ENCODE measurements at regions not wholly inside any gene's neighbourhood (a gene's known extent, or its start where the extent isn't known, plus 50 kb on each side); places are given as distances from the start of the nearest gene placed in this dataset.

DNA sequence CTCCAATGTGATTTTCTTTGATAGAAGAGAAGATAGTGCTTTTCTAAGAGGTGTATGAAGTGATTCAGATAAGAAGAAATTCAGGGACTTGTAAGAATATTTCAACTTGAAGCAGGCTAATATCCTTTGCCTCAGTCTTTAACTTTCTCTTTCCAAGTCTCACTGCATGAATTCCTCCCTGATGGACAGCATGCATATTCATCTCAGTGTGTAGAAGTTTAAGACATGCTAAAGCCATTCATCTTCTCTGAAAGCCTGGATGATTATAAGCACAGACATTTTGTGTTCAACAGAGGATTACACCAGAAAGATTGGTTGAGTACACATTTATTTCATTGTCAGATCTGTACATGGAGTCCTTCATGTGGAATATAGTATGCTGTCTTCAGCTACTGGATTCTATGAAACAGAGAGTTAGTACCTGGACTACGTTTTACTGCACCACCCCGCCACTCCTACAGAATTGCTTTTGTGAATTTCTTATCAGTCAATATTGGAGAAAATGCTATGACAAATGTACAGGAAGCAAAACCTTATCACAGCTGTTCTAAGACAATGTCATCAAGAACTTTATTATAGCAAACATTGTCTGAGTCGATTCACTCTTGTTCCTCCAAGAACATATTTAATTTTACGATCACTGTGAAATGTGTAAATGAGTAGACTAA lies 1346.1 kb downstream of the OTOL1 start:
- H3K36me3 ChIP-seq, result no peaks in the 10 kb centered on the region
- H3K27ac ChIP-seq, result no peak overlapping the region
- intact Hi-C loops (cut with DNase I; ENCODE audit: low total_unique reads), result no loop called here
- H3K9me3 ChIP-seq, result no peaks in the 10 kb centered on the region
- no peaks in the 10 kb centered on the region for H3K27me3 ChIP-seq
- TF ChIP-seq, protein P1, sequence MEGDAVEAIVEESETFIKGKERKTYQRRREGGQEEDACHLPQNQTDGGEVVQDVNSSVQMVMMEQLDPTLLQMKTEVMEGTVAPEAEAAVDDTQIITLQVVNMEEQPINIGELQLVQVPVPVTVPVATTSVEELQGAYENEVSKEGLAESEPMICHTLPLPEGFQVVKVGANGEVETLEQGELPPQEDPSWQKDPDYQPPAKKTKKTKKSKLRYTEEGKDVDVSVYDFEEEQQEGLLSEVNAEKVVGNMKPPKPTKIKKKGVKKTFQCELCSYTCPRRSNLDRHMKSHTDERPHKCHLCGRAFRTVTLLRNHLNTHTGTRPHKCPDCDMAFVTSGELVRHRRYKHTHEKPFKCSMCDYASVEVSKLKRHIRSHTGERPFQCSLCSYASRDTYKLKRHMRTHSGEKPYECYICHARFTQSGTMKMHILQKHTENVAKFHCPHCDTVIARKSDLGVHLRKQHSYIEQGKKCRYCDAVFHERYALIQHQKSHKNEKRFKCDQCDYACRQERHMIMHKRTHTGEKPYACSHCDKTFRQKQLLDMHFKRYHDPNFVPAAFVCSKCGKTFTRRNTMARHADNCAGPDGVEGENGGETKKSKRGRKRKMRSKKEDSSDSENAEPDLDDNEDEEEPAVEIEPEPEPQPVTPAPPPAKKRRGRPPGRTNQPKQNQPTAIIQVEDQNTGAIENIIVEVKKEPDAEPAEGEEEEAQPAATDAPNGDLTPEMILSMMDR (IDR thresholded peaks at IDR 0.05), result no peak
- no peaks in the 10 kb centered on the region for H3K4me1 ChIP-seq
- no peak overlapping the region for H3K4me3 ChIP-seq
- DNase-seq, result no peak

- H3K9me3 ChIP-seq, result no peaks in the 10 kb centered on the region
- no peaks in the 10 kb centered on the region for H3K36me3 ChIP-seq
- no peak overlapping the region for H3K27ac ChIP-seq
- H3K27me3 ChIP-seq, result no peaks in the 10 kb centered on the region
- no peak overlapping the region for H3K4me3 ChIP-seq
- intact Hi-C loops (cut with DNase I; ENCODE audit: low total_unique reads), result no loop called here
- H3K4me1 ChIP-seq, result no peaks in the 10 kb centered on the region
- TF ChIP-seq, protein P1 (IDR thresholded peaks at IDR 0.05), result no peak
- DNase-seq, result no peak
These were observed 1349.3 kb downstream of the OTOL1 start for GRCh38 chr3:162845918-162846317.

DNA sequence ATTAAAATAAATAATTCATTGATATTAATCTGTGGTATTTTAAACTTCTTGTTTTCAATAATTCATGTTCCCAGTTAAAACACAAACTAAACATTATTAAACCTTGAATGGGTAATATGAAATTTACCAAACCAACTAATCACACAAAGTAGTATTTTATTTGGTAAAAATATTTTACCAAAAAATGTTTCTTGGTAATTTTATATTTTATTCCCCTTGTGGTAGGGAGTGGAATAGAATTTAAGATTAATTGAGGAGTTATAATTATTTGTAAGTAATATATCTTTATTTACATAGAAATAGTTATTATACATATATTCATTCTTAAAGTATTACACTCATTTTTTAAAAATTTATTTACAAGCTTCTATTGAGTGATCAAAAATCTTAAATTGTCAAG lies 1350.9 kb downstream of the OTOL1 start:
- Histone ChIP-seq H3K27ac (no peak overlapping the region), H3K27me3 (no peaks in the 10 kb centered on the region), H3K9me3 (no peaks in the 10 kb centered on the region), H3K4me1 (no peaks in the 10 kb centered on the region), H3K36me3 (no peaks in the 10 kb centered on the region), H3K4me3 (no peak overlapping the region)
- TF ChIP-seq, protein P1 (IDR thresholded peaks at IDR 0.05), result no peak
- intact Hi-C loops (cut with DNase I; ENCODE audit: low total_unique reads), result no loop called here
- no peak for DNase-seq

DNA sequence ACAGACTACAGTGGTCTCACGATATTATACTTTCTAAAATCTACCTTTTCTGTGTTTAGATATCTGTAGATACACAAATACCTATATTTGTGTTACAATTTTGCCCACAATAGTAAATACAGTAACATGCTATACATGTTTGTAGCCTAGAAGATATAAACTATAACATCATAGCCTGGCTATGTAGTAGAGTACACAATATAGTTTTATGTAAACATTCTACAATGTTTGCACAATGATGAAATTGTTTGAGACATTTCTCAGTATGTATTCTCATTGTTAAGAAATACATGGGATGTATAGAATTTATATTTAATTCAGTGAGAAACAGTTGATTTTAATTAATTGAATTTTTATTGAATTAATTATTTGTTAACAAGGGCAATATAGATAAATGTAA lies 1367.0 kb downstream of the OTOL1 start:
- Histone ChIP-seq H3K4me1 (no peaks in the 10 kb centered on the region), H3K27me3 (no peaks in the 10 kb centered on the region), H3K27ac (no peak overlapping the region), H3K36me3 (no peaks in the 10 kb centered on the region), H3K9me3 (no peaks in the 10 kb centered on the region), H3K4me3 (no peak overlapping the region)
- TF ChIP-seq, protein P1 (IDR thresholded peaks at IDR 0.05), result no peak
- intact Hi-C loops (cut with DNase I; ENCODE audit: low total_unique reads), result no loop called here
- no peak for DNase-seq

DNA sequence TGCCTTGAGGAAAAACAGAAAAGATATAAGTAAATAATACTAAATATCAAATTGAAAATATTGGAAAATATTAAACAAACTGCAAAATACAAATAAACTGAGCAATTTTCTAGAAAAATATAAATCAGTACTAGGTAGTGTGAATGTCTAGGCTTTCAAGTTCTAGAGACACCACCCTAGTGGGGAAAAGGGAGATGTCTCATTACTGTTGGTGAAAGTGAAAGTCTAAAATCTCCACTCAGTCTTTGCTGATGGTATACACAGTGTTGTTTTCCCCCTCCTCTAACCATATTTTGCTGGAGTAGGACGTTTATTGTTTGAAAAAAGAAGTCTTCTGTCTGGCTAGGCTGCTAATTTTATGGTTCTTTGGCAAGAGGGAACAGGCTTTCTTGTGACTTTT lies 1368.9 kb downstream of the OTOL1 start:
- no peak for DNase-seq
- no peak overlapping the region for H3K27ac ChIP-seq
- H3K36me3 ChIP-seq, result no peaks in the 10 kb centered on the region
- H3K4me3 ChIP-seq, result no peak overlapping the region
- no peaks in the 10 kb centered on the region for H3K4me1 ChIP-seq
- no peaks in the 10 kb centered on the region for H3K27me3 ChIP-seq
- TF ChIP-seq, protein P1 (IDR thresholded peaks at IDR 0.05), result no peak
- intact Hi-C loops (cut with DNase I; ENCODE audit: low total_unique reads), result no loop called here
- H3K9me3 ChIP-seq, result no peaks in the 10 kb centered on the region

Data from tibial artery (tissue), 4 donors.